A549 (cell line): ENCODE measurements at regions not wholly inside any gene's neighbourhood (a gene's known extent, or its start where the extent isn't known, plus 50 kb on each side); places are given as distances from the start of the nearest gene placed in this dataset.

Experiments used
- CEBPB ChIP-seq, 2 experiments: fragments of >200 bp in 1 of 2; sonication (Bioruptor Twin) in 1 of 2; formaldehyde crosslinking in 1 of 2; IDR thresholded peaks; 2 replicates each; pipeline ENCODE4 v1.6.1; 2012 to 2016
- GATA3 ChIP-seq: IDR thresholded peaks from 2 replicates; pipeline ENCODE4 v1.6.1; 2012; ENCODE audit warnings: borderline replicate concordance
- JUN ChIP-seq, 2 experiments: fragments of >200 bp; sonication (Bioruptor Twin); formaldehyde crosslinking; IDR thresholded peaks; 2 replicates in 1 of 2; 3 replicates in 1 of 2; pipeline ENCODE4 v1.6.1; 2016 to 2017
- MAZ ChIP-seq: fragments of 150-350 bp; IDR thresholded peaks from 2 replicates; pipeline ENCODE4 v1.6.1; 2014; ENCODE audit warnings: antibody characterized with exemption, low read depth, low read length, borderline replicate concordance
- NFE2L2 ChIP-seq: fragments of 150-350 bp; conservative IDR thresholded peaks from 2 replicates; pipeline ENCODE4 v1.6.1; 2014; ENCODE audit warnings: low read length
- PHF8 ChIP-seq: fragments of 200-600 bp; sonication (generic); IDR thresholded peaks from 2 replicates; pipeline ENCODE4 v1.6.1; 2016; ENCODE audit warnings: low read depth, mild to moderate bottlenecking, antibody characterized with exemption, moderate library complexity, borderline replicate concordance
- POLR2A ChIP-seq: IDR thresholded peaks from 2 replicates; pipeline ENCODE4 v1.6.1; 2012; ENCODE audit warnings: mild to moderate bottlenecking, low read length
- RAD21 ChIP-seq, 2 experiments: fragments of >200 bp in 1 of 2; sonication (Bioruptor Twin) in 1 of 2; formaldehyde crosslinking in 1 of 2; IDR thresholded peaks in 1 of 2; conservative IDR thresholded peaks in 1 of 2; 2 replicates in 1 of 2; 3 replicates in 1 of 2; pipeline ENCODE4 v1.6.1; 2012 to 2018; ENCODE audit warnings: inconsistent platforms in 1 of 2
- RFX5 ChIP-seq: fragments of 450-650 bp; IDR thresholded peaks from 2 replicates; pipeline ENCODE4 v1.7.1; 2014; ENCODE audit warnings: antibody characterized with exemption, mild to moderate bottlenecking, moderate library complexity
- TF ChIP-seq, protein P1 (sequence below): fragments of >200 bp; sonication (Bioruptor Twin); formaldehyde crosslinking; IDR thresholded peaks from 3 replicates; pipeline ENCODE4 v1.5.1; 2016
- TF ChIP-seq, protein P2 (sequence below): fragments of 200-600 bp; sonication (generic); IDR thresholded peaks from 2 replicates; pipeline ENCODE4 v1.6.1; 2016; ENCODE audit warnings: antibody characterized with exemption, mild to moderate bottlenecking, moderate library complexity
- TF ChIP-seq, protein P3 (sequence below): IDR thresholded peaks from 2 replicates; pipeline ENCODE4 v1.6.1; 2012

DNA sequence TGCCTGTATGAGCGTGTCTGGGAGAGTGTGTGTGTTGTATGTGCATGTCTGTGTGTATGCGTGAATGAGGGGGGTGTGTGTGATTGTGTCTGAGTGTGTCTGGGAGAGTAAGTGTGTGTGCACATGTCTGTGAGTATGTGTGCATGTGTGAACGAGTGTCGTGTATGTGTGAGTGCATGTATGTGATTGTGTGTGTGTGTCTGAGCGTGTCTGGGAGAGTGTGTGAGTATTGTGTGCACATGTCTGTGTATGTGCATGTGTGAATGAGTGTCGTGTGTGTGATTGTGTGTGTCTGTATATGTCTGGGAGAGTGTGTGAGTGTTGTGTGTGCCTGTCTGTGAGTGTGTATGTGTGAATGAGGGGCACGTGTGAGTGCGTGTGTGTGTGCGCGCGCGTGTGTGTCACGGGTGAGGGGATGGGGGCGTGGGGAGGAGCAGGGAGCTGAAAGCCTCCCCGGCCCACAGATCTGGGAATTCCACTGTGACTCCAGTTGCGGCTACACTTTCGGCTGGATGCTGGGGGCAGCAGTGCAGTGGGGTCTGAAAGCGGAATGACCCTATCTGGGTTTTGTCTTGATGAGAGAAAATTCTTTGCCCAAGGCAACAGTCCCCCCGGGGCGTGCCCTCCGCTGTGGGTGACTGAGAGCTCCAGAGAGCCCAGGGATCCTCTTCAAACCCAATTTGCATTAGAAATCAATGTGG lies 138.1 kb upstream of the MED13L start:
- TF ChIP-seq, protein P1, sequence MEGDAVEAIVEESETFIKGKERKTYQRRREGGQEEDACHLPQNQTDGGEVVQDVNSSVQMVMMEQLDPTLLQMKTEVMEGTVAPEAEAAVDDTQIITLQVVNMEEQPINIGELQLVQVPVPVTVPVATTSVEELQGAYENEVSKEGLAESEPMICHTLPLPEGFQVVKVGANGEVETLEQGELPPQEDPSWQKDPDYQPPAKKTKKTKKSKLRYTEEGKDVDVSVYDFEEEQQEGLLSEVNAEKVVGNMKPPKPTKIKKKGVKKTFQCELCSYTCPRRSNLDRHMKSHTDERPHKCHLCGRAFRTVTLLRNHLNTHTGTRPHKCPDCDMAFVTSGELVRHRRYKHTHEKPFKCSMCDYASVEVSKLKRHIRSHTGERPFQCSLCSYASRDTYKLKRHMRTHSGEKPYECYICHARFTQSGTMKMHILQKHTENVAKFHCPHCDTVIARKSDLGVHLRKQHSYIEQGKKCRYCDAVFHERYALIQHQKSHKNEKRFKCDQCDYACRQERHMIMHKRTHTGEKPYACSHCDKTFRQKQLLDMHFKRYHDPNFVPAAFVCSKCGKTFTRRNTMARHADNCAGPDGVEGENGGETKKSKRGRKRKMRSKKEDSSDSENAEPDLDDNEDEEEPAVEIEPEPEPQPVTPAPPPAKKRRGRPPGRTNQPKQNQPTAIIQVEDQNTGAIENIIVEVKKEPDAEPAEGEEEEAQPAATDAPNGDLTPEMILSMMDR = no peak
- TF ChIP-seq MAZ (no peak), PHF8 (no peak), CEBPB (IDR thresholded peaks at IDR 0.05) (no peak), JUN (IDR thresholded peaks at IDR 0.05) (no peak), RFX5 (no peak), POLR2A (no peak), NFE2L2 (no peak), GATA3 (no peak), RAD21 (conservative IDR thresholded peaks at IDR 0.05 in 1 of 2, IDR thresholded peaks at IDR 0.05 in 1 of 2) (no peak)
- TF ChIP-seq, protein P2, sequence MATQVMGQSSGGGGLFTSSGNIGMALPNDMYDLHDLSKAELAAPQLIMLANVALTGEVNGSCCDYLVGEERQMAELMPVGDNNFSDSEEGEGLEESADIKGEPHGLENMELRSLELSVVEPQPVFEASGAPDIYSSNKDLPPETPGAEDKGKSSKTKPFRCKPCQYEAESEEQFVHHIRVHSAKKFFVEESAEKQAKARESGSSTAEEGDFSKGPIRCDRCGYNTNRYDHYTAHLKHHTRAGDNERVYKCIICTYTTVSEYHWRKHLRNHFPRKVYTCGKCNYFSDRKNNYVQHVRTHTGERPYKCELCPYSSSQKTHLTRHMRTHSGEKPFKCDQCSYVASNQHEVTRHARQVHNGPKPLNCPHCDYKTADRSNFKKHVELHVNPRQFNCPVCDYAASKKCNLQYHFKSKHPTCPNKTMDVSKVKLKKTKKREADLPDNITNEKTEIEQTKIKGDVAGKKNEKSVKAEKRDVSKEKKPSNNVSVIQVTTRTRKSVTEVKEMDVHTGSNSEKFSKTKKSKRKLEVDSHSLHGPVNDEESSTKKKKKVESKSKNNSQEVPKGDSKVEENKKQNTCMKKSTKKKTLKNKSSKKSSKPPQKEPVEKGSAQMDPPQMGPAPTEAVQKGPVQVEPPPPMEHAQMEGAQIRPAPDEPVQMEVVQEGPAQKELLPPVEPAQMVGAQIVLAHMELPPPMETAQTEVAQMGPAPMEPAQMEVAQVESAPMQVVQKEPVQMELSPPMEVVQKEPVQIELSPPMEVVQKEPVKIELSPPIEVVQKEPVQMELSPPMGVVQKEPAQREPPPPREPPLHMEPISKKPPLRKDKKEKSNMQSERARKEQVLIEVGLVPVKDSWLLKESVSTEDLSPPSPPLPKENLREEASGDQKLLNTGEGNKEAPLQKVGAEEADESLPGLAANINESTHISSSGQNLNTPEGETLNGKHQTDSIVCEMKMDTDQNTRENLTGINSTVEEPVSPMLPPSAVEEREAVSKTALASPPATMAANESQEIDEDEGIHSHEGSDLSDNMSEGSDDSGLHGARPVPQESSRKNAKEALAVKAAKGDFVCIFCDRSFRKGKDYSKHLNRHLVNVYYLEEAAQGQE = no peak
- TF ChIP-seq, protein P3, sequence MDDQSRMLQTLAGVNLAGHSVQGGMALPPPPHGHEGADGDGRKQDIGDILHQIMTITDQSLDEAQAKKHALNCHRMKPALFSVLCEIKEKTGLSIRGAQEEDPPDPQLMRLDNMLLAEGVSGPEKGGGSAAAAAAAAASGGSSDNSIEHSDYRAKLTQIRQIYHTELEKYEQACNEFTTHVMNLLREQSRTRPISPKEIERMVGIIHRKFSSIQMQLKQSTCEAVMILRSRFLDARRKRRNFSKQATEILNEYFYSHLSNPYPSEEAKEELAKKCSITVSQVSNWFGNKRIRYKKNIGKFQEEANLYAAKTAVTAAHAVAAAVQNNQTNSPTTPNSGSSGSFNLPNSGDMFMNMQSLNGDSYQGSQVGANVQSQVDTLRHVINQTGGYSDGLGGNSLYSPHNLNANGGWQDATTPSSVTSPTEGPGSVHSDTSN = no peak
